Activated CD4-positive, CD25-positive, alpha-beta regulatory T cell (primary cell): ENCODE measurements at regions not wholly inside any gene's neighbourhood (a gene's known extent, or its start where the extent isn't known, plus 50 kb on each side); places are given as distances from the start of the nearest gene placed in this dataset.
"Not testable (repeated sequence)": the region's sequence is repeated elsewhere in the genome, so short reads cannot be mapped to it uniquely, and the experiment has no call there.

Experiments used
- DNase-seq, 4 experiments: peaks; one replicate each; lab custom pipeline; 2025; lab: John Stamatoyannopoulos, UW

DNA sequence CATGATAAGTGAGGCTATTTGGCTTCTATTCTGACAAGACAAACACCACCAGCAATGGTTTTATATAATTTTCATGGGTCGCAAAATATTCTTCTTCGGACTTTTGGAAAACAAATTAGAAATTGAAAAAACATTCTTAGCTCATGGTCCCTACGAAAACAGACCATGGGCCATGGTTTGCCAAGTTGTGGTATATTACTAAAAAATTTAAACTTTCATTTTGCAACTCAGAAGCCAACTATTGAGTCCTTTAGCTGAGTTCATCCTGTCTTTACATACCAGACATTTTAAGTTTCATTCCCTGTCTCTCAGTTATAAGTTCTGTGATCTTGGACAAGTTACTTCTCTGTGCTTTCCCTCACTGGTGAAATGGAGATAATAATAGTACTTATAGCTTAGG, 198.1 kb downstream of the CSNK1G3 start:
- no peak for DNase-seq

DNA sequence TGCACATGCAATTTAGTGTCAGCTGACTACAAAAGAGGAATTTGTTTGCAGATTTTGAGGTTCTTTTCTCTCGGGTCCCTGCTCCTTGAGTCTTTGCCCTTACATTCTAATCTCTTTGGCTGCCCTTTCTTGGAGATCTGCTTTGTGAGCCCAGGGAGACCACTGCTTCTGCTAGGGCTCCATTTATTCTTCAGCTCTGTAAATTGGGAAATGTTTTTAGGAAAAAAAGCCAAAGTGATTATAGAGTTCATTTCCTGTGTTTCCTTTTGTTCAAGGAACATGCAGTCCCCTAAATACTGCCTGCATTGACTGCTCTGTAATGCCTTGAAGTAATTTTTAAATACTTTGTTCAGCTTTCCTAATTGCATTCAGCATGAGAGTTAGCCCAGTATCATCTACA, 197.4 kb downstream of the CSNK1G3 start:
- no peak for DNase-seq

GRCh38 chr5:123708074-123708806, 196.3 kb downstream of the CSNK1G3 start:
- no peak for DNase-seq

- DNase-seq = no peak
These were observed 194.6 kb downstream of the CSNK1G3 start for GRCh38 chr5:123706531-123706930.

- no peak for DNase-seq
These were observed 193.8 kb downstream of the CSNK1G3 start for GRCh38 chr5:123705741-123706140.

- no peak for DNase-seq
These were observed 189.7 kb downstream of the CSNK1G3 start for GRCh38 chr5:123701511-123702200.

- no peak for DNase-seq
These were observed 188.8 kb downstream of the CSNK1G3 start for GRCh38 chr5:123700624-123701287.

- no peak for DNase-seq
These were observed 187.6 kb downstream of the CSNK1G3 start for GRCh38 chr5:123699571-123699970.

- DNase-seq = not testable (repeated sequence)
These were observed 187.0 kb downstream of the CSNK1G3 start for GRCh38 chr5:123698937-123699336.

DNA sequence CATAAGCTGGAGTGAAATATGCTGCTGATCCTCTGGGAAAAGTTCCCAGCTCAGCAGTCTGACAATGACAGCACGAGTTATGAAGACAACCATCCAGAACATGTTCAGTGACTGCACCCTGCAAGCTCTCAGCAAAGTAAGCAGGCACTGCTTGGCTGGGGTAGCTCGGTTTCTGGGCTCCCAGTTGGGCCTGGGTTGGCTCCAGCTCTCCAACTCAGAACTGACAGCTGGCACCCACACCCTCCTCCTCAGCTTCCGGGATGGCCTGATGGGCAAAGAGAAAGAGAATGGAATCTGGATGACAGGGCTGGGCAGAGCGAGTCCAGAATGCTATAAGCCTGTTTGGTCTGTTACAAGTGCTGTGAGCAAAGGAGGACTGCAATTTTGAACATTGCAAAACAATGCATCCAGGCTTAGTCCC, 185.0 kb downstream of the CSNK1G3 start:
- no peak for DNase-seq

- DNase-seq = no peak
These were observed 178.8 kb downstream of the CSNK1G3 start for GRCh38 chr5:123690821-123691220.

DNA sequence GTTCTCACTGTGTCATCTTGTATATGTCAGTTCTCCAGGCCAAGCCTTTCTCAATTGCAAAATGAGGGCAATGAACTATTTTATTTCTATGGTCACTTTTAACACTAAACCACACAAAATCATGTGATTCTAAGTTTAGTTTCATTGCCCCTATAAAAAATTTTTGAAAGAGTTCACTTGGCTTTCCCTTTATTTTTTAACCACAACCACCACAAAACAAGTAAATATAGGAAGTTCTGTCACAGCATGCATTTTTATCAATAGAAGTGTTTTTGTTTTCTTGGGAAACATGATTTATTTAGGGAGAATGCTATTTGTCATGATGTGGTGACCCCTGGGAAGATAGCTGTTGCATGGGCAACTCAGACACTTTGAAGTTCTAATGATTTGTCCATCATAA, 169.1 kb downstream of the CSNK1G3 start:
- no peak for DNase-seq

GRCh38 chr5:123673107-123673506, 161.1 kb downstream of the CSNK1G3 start:
- no peak for DNase-seq

DNA sequence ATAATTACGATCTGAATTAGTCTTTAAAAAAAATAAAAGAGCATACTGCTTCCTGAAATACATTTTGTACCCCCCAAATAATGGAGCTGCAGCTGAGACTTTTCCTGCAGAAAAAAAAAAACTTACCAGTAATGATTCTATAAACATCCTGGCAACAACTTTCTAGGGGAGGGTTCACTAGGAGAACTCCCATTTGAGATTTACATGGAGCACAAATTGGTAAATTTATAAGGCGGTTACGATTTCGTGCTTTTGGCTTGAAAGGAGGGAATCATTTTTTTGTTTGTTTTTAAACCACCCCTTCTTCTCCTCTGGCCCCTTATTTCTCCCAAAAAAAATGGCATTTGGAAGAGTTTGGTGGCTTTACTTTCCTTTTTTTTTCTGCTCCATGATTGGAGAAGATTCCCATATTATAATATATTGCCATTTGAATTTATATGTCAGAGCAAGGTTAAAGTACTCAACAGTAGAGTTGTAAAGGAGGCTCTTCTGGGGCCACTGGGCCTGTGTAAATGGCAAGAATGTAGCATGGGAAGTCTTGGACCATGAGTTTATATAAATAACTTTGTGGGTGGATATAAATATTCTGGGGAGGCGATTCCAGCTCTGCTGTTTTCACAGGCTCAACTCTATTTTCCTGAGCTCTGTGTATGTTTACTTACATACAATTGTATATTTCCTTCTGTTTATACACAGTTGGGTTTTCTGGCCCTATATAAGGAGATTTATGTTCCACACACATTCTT, 159.9 kb downstream of the CSNK1G3 start:
- DNase-seq = no peak

- peak in 1 of 4 experiments; percentile 12 for DNase-seq
These were observed 159.1 kb downstream of the CSNK1G3 start for GRCh38 chr5:123671042-123671441.
